ENCODE measurements at regions not wholly inside any gene's neighbourhood (a gene's known extent, or its start where the extent isn't known, plus 50 kb on each side); places are given as distances from the start of the nearest gene placed in this dataset.

DNA sequence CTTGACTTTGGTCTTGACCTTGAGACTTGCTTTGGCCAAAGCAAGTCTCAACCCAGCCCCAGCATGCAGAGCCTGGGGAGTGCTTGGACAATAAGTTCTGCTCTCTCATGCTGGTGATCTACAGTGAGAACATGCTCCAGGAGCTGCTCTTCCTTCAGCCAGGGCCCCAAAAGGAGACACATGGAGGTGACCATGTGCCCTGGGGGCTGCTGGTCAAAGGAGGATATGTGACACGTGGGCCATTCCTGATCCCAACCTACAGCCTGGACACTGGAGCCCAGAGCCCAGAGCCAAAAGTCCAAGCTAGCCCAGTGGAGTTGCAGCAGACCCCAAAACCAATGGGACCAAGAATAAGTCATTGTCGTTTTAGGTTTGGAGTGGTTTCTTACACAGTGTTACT, 78.2 kb upstream of the CHST15 start:
- no peak overlapping the region for H4K91ac ChIP-seq (ENCODE audit: insufficient read depth, low read depth, low read length)
- in situ Hi-C loops (cut with MboI; ENCODE audit: low sequenced_read_pairs) = no loop called here
- no peak overlapping the region for H3K4me3 ChIP-seq (ENCODE audit: insufficient read depth, low read depth, low read length)
- no TSS peak for BruUV-seq (replicated peaks)
- no peak overlapping the region for H2AK5ac ChIP-seq (ENCODE audit: low read depth, low read length)
- no peak overlapping the region for H2BK120ac ChIP-seq (ENCODE audit: low read depth, low read length)
- dilution Hi-C loops (cut with HindIII; ENCODE audit: low sequenced_read_pairs, unreplicated experiment) = no loop called here
- POLR2A ChIA-PET (ENCODE audit: unreplicated experiment) = no interaction called here
- H4K5ac ChIP-seq (ENCODE audit: low read depth, low read length) = no peak overlapping the region
- H3K36me3 ChIP-seq (ENCODE audit: control insufficient read depth, insufficient read depth, low read length) = no peaks in the 10 kb centered on the region
- H4K8ac ChIP-seq (ENCODE audit: low read depth in 2 of 2, low read length in 2 of 2) = no peak overlapping the region
- ATAC-seq (ENCODE audit: low read depth) (no peak), DNase-seq (no peak)
- no peak overlapping the region for H3K27ac ChIP-seq (ENCODE audit: insufficient read depth, low read length)
- no peak for TF ChIP-seq RFX5 (IDR thresholded peaks at IDR 0.05; ENCODE audit: low read depth, low read length)
- no peak for TF ChIP-seq FOS (IDR thresholded peaks at IDR 0.05; ENCODE audit: low read depth, low read length)
- no peak for TF ChIP-seq MAZ (IDR thresholded peaks at IDR 0.05; ENCODE audit: borderline replicate concordance, low read depth, low read length)
- no peak for TF ChIP-seq MXI1 (IDR thresholded peaks at IDR 0.05; ENCODE audit: borderline replicate concordance, low read depth, low read length)
- TF ChIP-seq CEBPB (IDR thresholded peaks at IDR 0.05; ENCODE audit: low read depth, low read length) = no peak
- TF ChIP-seq BHLHE40 (IDR thresholded peaks at IDR 0.05; ENCODE audit: low read depth, low read length) = no peak
- TF ChIP-seq, protein P1, sequence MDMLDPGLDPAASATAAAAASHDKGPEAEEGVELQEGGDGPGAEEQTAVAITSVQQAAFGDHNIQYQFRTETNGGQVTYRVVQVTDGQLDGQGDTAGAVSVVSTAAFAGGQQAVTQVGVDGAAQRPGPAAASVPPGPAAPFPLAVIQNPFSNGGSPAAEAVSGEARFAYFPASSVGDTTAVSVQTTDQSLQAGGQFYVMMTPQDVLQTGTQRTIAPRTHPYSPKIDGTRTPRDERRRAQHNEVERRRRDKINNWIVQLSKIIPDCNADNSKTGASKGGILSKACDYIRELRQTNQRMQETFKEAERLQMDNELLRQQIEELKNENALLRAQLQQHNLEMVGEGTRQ (IDR thresholded peaks at IDR 0.05; ENCODE audit: low read depth, low read length) = no peak
- TF ChIP-seq NFE2L2 (IDR thresholded peaks at IDR 0.05; ENCODE audit: low read depth, low read length) = no peak
- no peak overlapping the region for H2BK5ac ChIP-seq (ENCODE audit: low read depth, low read length, poor library complexity, severe bottlenecking)
- CTCF ChIA-PET = no interaction called here
- H3K9ac ChIP-seq (ENCODE audit: low read depth, low read length) = no peak overlapping the region
- no peak overlapping the region for H2BK20ac ChIP-seq (ENCODE audit: low read depth, low read length)
- no peaks in the 10 kb centered on the region for H4K20me1 ChIP-seq (ENCODE audit: insufficient read depth, low read length)
- H3K4ac ChIP-seq (ENCODE audit: low read depth, low read length) = no peak overlapping the region
- no CpG with 5 or more reads among the region's 2 CpGs for WGBS, 2 experiments (ENCODE audit: extremely low coverage in 2 of 2, insufficient read length in 1 of 2)
- H3K79me1 ChIP-seq (ENCODE audit: low read depth in 1 of 2, low read length in 2 of 2) = no peaks in the 10 kb centered on the region
- intact Hi-C loops (cut with micrococcal nuclease) = no loop called here
- peaks cover 7% of the 10 kb centered on the region for H3K9me3 ChIP-seq (ENCODE audit: control insufficient read depth, insufficient read depth, low read length)
- no peak overlapping the region for H2BK15ac ChIP-seq (ENCODE audit: low read depth, low read length)
- no peak overlapping the region for H2AK9ac ChIP-seq (replicated peaks; ENCODE audit: low read depth, low read length, poor library complexity)
- no peak overlapping the region for H3K4me2 ChIP-seq (ENCODE audit: low read depth, low read length)
- no peak overlapping the region for H3K23ac ChIP-seq (ENCODE audit: low read depth, low read length)
- H3K4me1 ChIP-seq (ENCODE audit: control insufficient read depth, insufficient read depth, low read length) = no peaks in the 10 kb centered on the region
- H3K56ac ChIP-seq (ENCODE audit: extremely low read depth, insufficient read depth, low read length) = no peak overlapping the region
- H3K14ac ChIP-seq (replicated peaks; ENCODE audit: low read depth, low read length) = no peak overlapping the region
- H3K27me3 ChIP-seq (ENCODE audit: control insufficient read depth, insufficient read depth, low read length) = no peaks in the 10 kb centered on the region
- H2AFZ ChIP-seq (replicated peaks; ENCODE audit: low read length, poor library complexity) = no peak overlapping the region
- H3K9me1 ChIP-seq (ENCODE audit: insufficient read depth, low read length) = no peaks in the 10 kb centered on the region
- H3K18ac ChIP-seq (ENCODE audit: low read depth, low read length) = no peak overlapping the region
